GM23338 (cell line): ENCODE measurements at regions not wholly inside any gene's neighbourhood (a gene's known extent, or its start where the extent isn't known, plus 50 kb on each side); places are given as distances from the start of the nearest gene placed in this dataset.

Experiments used
- EZH2 ChIP-seq: fragments of 200-600 bp; sonication (generic); IDR thresholded peaks from one replicate; pipeline ENCODE4 v1.8.0; 2017; ENCODE audit warnings: antibody characterized with exemption, mild to moderate bottlenecking, low read depth; ENCODE audit not compliant: unreplicated experiment
- EZH2phosphoT487 ChIP-seq: fragments of 200-600 bp; sonication (generic); IDR thresholded peaks from one replicate; pipeline ENCODE4 v1.8.1; 2018; ENCODE audit warnings: antibody characterized with exemption; ENCODE audit not compliant: unreplicated experiment
- JUNB ChIP-seq: IDR thresholded peaks from one replicate; pipeline ENCODE4 v1.6.1; 2016; ENCODE audit warnings: antibody characterized with exemption; ENCODE audit not compliant: unreplicated experiment
- POLR2AphosphoS5 ChIP-seq: IDR thresholded peaks from 2 replicates; pipeline ENCODE4 v1.6.1; 2016; ENCODE audit warnings: antibody characterized with exemption, low read depth
- REST ChIP-seq: IDR thresholded peaks from one replicate; pipeline ENCODE4 v1.6.1; 2018; ENCODE audit warnings: antibody characterized with exemption; ENCODE audit not compliant: unreplicated experiment
- ZNF331 ChIP-seq: fragments of 250-450 bp; sonication (Bioruptor Pico); IDR thresholded peaks from 2 replicates; pipeline ENCODE4 v1.5.0; 2020; ENCODE audit warnings: low read depth, mild to moderate bottlenecking, moderate library complexity
- TF ChIP-seq, protein P1 (sequence below), 2 experiments: fragments of 200-600 bp in 1 of 2; sonication (generic) in 1 of 2; conservative IDR thresholded peaks; 2 replicates each; pipeline versions ENCODE4 v1.5.1 to v1.6.1; 2016 to 2017; ENCODE audit warnings: antibody characterized with exemption in 2 of 2, low read depth in 2 of 2, mild to moderate bottlenecking in 2 of 2, moderate library complexity in 1 of 2

DNA sequence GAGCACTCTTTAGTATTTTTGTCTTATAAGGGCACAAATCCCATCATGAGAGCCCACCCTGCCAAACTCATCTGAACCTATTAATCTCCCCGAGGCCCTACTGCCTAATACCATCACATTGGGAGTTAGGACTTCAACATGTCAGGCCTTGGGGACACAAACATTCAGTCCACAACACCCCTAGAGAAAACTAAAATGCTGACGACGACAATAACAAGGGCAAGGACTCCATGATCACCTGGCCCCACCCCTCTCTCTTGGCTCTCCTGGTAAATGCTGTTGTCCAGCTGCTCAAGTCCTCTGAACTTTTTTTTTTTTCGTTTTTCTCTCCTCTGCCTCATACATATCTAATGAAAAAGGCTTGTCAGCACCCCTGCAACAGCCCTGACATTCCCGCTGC is 118.8 kb upstream of the MKI67 start:
- TF ChIP-seq POLR2AphosphoS5 (no peak), EZH2 (no peak), JUNB (no peak), EZH2phosphoT487 (no peak), REST (no peak), ZNF331 (no peak)
- TF ChIP-seq, protein P1, sequence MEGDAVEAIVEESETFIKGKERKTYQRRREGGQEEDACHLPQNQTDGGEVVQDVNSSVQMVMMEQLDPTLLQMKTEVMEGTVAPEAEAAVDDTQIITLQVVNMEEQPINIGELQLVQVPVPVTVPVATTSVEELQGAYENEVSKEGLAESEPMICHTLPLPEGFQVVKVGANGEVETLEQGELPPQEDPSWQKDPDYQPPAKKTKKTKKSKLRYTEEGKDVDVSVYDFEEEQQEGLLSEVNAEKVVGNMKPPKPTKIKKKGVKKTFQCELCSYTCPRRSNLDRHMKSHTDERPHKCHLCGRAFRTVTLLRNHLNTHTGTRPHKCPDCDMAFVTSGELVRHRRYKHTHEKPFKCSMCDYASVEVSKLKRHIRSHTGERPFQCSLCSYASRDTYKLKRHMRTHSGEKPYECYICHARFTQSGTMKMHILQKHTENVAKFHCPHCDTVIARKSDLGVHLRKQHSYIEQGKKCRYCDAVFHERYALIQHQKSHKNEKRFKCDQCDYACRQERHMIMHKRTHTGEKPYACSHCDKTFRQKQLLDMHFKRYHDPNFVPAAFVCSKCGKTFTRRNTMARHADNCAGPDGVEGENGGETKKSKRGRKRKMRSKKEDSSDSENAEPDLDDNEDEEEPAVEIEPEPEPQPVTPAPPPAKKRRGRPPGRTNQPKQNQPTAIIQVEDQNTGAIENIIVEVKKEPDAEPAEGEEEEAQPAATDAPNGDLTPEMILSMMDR (conservative IDR thresholded peaks at IDR 0.05; ENCODE audit: low read depth in 2 of 2): no peak
